Chondrocyte (in vitro differentiated cells): ENCODE measurements at regions not wholly inside any gene's neighbourhood (a gene's known extent, or its start where the extent isn't known, plus 50 kb on each side); places are given as distances from the start of the nearest gene placed in this dataset.
"Not testable (repeated sequence)": the region's sequence is repeated elsewhere in the genome, so short reads cannot be mapped to it uniquely, and the experiment has no call there.

Experiments used
- DNase-seq: peaks from one replicate; pipeline ENCODE4 v3.0.0; 2021; ENCODE audit warnings: mixed read lengths, low spot score
- H3K27ac Mint-ChIP-seq: one replicate; pipeline ENCODE4 v1.8.0; 2021; ENCODE audit warnings: mild to moderate bottlenecking, moderate library complexity, mixed read lengths; ENCODE audit not compliant: unreplicated experiment
- H3K27me3 Mint-ChIP-seq: 2 replicates; pipeline ENCODE4 v1.8.0; 2021; ENCODE audit warnings: low read depth, mixed read lengths
- H3K36me3 Mint-ChIP-seq: 2 replicates; pipeline ENCODE4 v1.8.0; 2021; ENCODE audit warnings: low read depth, mixed read lengths
- H3K4me1 Mint-ChIP-seq: 2 replicates; pipeline ENCODE4 v1.8.0; 2021; ENCODE audit warnings: low read depth, mild to moderate bottlenecking, mixed read lengths
- H3K4me3 Mint-ChIP-seq: one replicate; pipeline ENCODE4 v1.8.0; 2021; ENCODE audit warnings: mild to moderate bottlenecking, moderate library complexity, mixed read lengths; ENCODE audit not compliant: unreplicated experiment
- H3K9me3 Mint-ChIP-seq: 2 replicates; pipeline ENCODE4 v1.8.0; 2021; ENCODE audit warnings: low read depth, mixed read lengths
- TF ChIP-seq, protein P1 (sequence below): fragments of 200-600 bp; sonication (generic); IDR thresholded peaks from 2 replicates; pipeline ENCODE4 v1.5.0; 2021; ENCODE audit warnings: antibody characterized with exemption, mild to moderate bottlenecking, moderate library complexity

DNA sequence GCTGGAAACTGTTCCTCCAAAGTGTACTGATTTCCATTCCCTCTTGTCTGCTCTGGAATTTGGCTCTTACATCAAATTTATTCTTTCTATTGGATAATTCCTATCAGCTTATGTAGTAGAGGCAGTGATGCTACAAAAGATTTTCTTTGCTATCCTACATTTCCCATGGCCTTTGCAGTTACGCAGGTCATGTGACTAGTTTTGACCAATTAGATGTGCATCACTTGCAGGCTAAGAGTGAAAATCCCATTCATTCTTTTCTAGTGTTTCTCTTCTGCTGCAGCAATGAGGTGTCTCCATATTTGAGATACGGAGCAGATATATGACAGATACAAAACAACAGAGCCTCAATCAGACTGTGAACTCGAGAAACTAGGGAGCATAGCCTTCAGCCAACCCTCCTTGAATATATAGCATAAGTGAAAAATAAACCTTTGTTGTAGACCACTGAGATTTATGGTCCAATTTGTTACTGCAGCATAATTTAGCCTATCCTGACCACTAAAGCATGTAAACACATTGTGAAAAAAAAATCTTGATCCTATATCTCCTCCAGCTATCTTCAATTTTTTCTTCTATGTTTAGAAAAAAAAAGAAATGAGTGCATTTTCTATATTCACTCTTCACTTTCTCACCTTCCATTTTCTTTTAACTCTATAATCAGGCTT lies 102.0 kb downstream of the HNMT start:
- Mint-ChIP-seq H3K9me3 (peaks cover 8% of the 10 kb centered on the region), H3K4me3 (no peak overlapping the region), H3K4me1 (no peaks in the 10 kb centered on the region), H3K27ac (no peak overlapping the region), H3K27me3 (peaks cover 1% of the 10 kb centered on the region), H3K36me3 (peaks cover 1% of the 10 kb centered on the region)
- TF ChIP-seq, protein P1, sequence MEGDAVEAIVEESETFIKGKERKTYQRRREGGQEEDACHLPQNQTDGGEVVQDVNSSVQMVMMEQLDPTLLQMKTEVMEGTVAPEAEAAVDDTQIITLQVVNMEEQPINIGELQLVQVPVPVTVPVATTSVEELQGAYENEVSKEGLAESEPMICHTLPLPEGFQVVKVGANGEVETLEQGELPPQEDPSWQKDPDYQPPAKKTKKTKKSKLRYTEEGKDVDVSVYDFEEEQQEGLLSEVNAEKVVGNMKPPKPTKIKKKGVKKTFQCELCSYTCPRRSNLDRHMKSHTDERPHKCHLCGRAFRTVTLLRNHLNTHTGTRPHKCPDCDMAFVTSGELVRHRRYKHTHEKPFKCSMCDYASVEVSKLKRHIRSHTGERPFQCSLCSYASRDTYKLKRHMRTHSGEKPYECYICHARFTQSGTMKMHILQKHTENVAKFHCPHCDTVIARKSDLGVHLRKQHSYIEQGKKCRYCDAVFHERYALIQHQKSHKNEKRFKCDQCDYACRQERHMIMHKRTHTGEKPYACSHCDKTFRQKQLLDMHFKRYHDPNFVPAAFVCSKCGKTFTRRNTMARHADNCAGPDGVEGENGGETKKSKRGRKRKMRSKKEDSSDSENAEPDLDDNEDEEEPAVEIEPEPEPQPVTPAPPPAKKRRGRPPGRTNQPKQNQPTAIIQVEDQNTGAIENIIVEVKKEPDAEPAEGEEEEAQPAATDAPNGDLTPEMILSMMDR: no peak
- DNase-seq: no peak

GRCh38 chr2:138066841-138067240 lies 102.6 kb downstream of the HNMT start:
- Mint-ChIP-seq H3K36me3 (peaks cover 1% of the 10 kb centered on the region), H3K27ac (no peak overlapping the region), H3K4me1 (peaks cover 2% of the 10 kb centered on the region), H3K9me3 (peaks cover 8% of the 10 kb centered on the region), H3K4me3 (no peak overlapping the region), H3K27me3 (peaks cover 1% of the 10 kb centered on the region)
- no peak for DNase-seq
- TF ChIP-seq, protein P1: no peak

- H3K4me1 Mint-ChIP-seq, H3K4me3 Mint-ChIP-seq, H3K9me3 Mint-ChIP-seq, H3K27ac Mint-ChIP-seq, H3K27me3 Mint-ChIP-seq, DNase-seq, H3K36me3 Mint-ChIP-seq: not testable (repeated sequence)
Observed at GRCh38 chr2:138068669-138069068, 104.4 kb downstream of the HNMT start.

- not testable (repeated sequence) for H3K27me3 Mint-ChIP-seq, H3K4me3 Mint-ChIP-seq, H3K4me1 Mint-ChIP-seq, DNase-seq, H3K9me3 Mint-ChIP-seq, H3K27ac Mint-ChIP-seq, H3K36me3 Mint-ChIP-seq
Observed at GRCh38 chr2:138071042-138071719, 106.9 kb downstream of the HNMT start.

- Mint-ChIP-seq H3K36me3 (peaks cover 1% of the 10 kb centered on the region), H3K4me1 (peaks cover 8% of the 10 kb centered on the region), H3K27ac (no peak overlapping the region), H3K27me3 (peaks cover 7% of the 10 kb centered on the region), H3K4me3 (no peak overlapping the region), H3K9me3 (peaks cover 5% of the 10 kb centered on the region)
- TF ChIP-seq, protein P1: no peak
- no peak for DNase-seq
Observed at GRCh38 chr2:138071720-138072719, 107.7 kb downstream of the HNMT start.

DNA sequence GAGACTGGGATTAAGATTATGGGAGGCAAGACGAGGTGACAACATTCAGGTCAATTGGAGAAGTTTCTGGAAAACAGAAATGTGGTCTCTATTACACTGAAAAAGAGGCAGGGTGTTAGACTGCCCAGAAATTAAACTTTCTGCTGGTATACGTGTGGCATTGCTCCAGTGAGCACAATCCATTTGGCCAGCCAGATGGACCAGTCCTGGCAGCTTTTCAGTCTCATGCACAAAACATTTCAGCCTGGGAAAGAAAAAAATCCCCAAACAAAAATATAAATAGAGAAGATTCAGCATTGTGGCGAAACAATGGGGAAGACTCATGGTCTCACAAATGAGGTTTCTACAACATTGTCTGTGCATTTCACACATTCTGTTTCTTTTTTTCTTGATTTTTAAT lies 113.9 kb downstream of the HNMT start:
- Mint-ChIP-seq H3K4me3 (no peak overlapping the region), H3K27ac (no peak overlapping the region), H3K27me3 (peaks cover 7% of the 10 kb centered on the region), H3K36me3 (peaks cover 1% of the 10 kb centered on the region), H3K9me3 (no peaks in the 10 kb centered on the region), H3K4me1 (no peaks in the 10 kb centered on the region)
- no peak for DNase-seq
- TF ChIP-seq, protein P1: no peak
